BLaER1 (cell line): ENCODE measurements at regions not wholly inside any gene's neighbourhood (a gene's known extent, or its start where the extent isn't known, plus 50 kb on each side); places are given as distances from the start of the nearest gene placed in this dataset.

ENCODE experiments used
- H3K27ac ChIP-seq: shearing (Covaris generic); formaldehyde crosslinking; 2 replicates; pipeline ENCODE4 v1.8.1; 2022
- H3K27me3 ChIP-seq: shearing (Covaris generic); formaldehyde crosslinking; 2 replicates; pipeline ENCODE4 v1.8.1; 2022
- H3K36me3 ChIP-seq: shearing (Covaris generic); formaldehyde crosslinking; 2 replicates; pipeline ENCODE4 v1.8.1; 2022
- H3K4me1 ChIP-seq: shearing (Covaris generic); formaldehyde crosslinking; 2 replicates; pipeline ENCODE4 v1.8.1; 2022
- H3K4me2 ChIP-seq: shearing (Covaris generic); formaldehyde crosslinking; 2 replicates; pipeline ENCODE4 v1.8.1; 2022
- H3K4me3 ChIP-seq: shearing (Covaris generic); formaldehyde crosslinking; 2 replicates; pipeline ENCODE4 v1.8.1; 2022
- H3K9ac ChIP-seq: shearing (Covaris generic); formaldehyde crosslinking; 2 replicates; pipeline ENCODE4 v1.8.1; 2022
- H3K9me3 ChIP-seq: shearing (Covaris generic); formaldehyde crosslinking; 2 replicates; pipeline ENCODE4 v1.8.1; 2022
- H4K20me1 ChIP-seq: shearing (Covaris generic); formaldehyde crosslinking; 2 replicates; pipeline ENCODE4 v1.8.1; 2022
- Cebpa-rat ChIP-seq: shearing (Covaris generic); IDR thresholded peaks from 2 replicates; pipeline ENCODE4 v1.8.1; 2022

- no peak for TF ChIP-seq Cebpa-rat
- Histone ChIP-seq H3K36me3 (no peaks in the 10 kb centered on the region), H3K27ac (no peak overlapping the region), H3K4me2 (no peak overlapping the region), H3K4me3 (no peak overlapping the region), H4K20me1 (no peaks in the 10 kb centered on the region), H3K27me3 (no peaks in the 10 kb centered on the region), H3K9ac (no peak overlapping the region), H3K4me1 (no peaks in the 10 kb centered on the region), H3K9me3 (peaks cover 6% of the 10 kb centered on the region; the same call in 1 of the 2 replicates)
Measured at GRCh38 chr6:67201563-67201962, 1433.5 kb upstream of the ADGRB3 start.

- Histone ChIP-seq H3K9ac (no peak overlapping the region), H3K27ac (no peak overlapping the region), H3K4me1 (no peaks in the 10 kb centered on the region), H3K4me2 (no peak overlapping the region), H4K20me1 (no peaks in the 10 kb centered on the region), H3K4me3 (no peak overlapping the region), H3K27me3 (no peaks in the 10 kb centered on the region), H3K36me3 (no peaks in the 10 kb centered on the region), H3K9me3 (peaks cover 6% of the 10 kb centered on the region; the same call in 1 of the 2 replicates)
- no peak for TF ChIP-seq Cebpa-rat
Measured at GRCh38 chr6:67200626-67201403, 1434.3 kb upstream of the ADGRB3 start.

GRCh38 chr6:67199425-67199824, 1435.7 kb upstream of the ADGRB3 start:
- H3K4me3 ChIP-seq: no peak overlapping the region
- no peak overlapping the region for H3K27ac ChIP-seq
- no peak overlapping the region for H3K4me2 ChIP-seq
- peaks cover 6% of the 10 kb centered on the region; the same call in 1 of the 2 replicates for H3K9me3 ChIP-seq
- no peaks in the 10 kb centered on the region for H4K20me1 ChIP-seq
- no peaks in the 10 kb centered on the region for H3K27me3 ChIP-seq
- H3K36me3 ChIP-seq: no peaks in the 10 kb centered on the region
- H3K9ac ChIP-seq: no peak overlapping the region
- TF ChIP-seq Cebpa-rat: no peak
- H3K4me1 ChIP-seq: no peaks in the 10 kb centered on the region

- no peak overlapping the region for H3K4me2 ChIP-seq
- no peak for TF ChIP-seq Cebpa-rat
- H3K4me1 ChIP-seq: no peaks in the 10 kb centered on the region
- H3K9ac ChIP-seq: no peak overlapping the region
- H4K20me1 ChIP-seq: no peaks in the 10 kb centered on the region
- H3K27ac ChIP-seq: no peak overlapping the region
- peaks cover 5% of the 10 kb centered on the region; the same call in 1 of the 2 replicates for H3K9me3 ChIP-seq
- H3K4me3 ChIP-seq: no peak overlapping the region
- H3K36me3 ChIP-seq: no peaks in the 10 kb centered on the region
- H3K27me3 ChIP-seq: no peaks in the 10 kb centered on the region
Measured at GRCh38 chr6:67190733-67191132, 1444.3 kb upstream of the ADGRB3 start.

GRCh38 chr6:67184405-67184804, 1450.7 kb upstream of the ADGRB3 start:
- H3K36me3 ChIP-seq: no peaks in the 10 kb centered on the region
- H3K9ac ChIP-seq: no peak overlapping the region
- no peak overlapping the region for H3K4me3 ChIP-seq
- no peaks in the 10 kb centered on the region for H3K27me3 ChIP-seq
- no peaks in the 10 kb centered on the region for H4K20me1 ChIP-seq
- H3K27ac ChIP-seq: no peak overlapping the region
- H3K9me3 ChIP-seq: no peaks in the 10 kb centered on the region
- no peak for TF ChIP-seq Cebpa-rat
- H3K4me2 ChIP-seq: no peak overlapping the region
- no peaks in the 10 kb centered on the region for H3K4me1 ChIP-seq

- H4K20me1 ChIP-seq: no peaks in the 10 kb centered on the region
- H3K27me3 ChIP-seq: no peaks in the 10 kb centered on the region
- H3K4me3 ChIP-seq: no peak overlapping the region
- H3K27ac ChIP-seq: no peak overlapping the region
- no peak overlapping the region for H3K9ac ChIP-seq
- TF ChIP-seq Cebpa-rat: no peak
- no peak overlapping the region for H3K4me2 ChIP-seq
- H3K4me1 ChIP-seq: no peaks in the 10 kb centered on the region
- no peaks in the 10 kb centered on the region for H3K36me3 ChIP-seq
- no peaks in the 10 kb centered on the region for H3K9me3 ChIP-seq
Measured at GRCh38 chr6:67175101-67175500, 1460.0 kb upstream of the ADGRB3 start.

GRCh38 chr6:67165606-67166005, 1458.6 kb upstream of the EYS start:
- Histone ChIP-seq H3K4me3 (no peak overlapping the region), H3K27me3 (no peaks in the 10 kb centered on the region), H3K4me2 (no peak overlapping the region), H4K20me1 (no peaks in the 10 kb centered on the region), H3K9ac (no peak overlapping the region), H3K36me3 (no peaks in the 10 kb centered on the region), H3K9me3 (peaks cover 12% of the 10 kb centered on the region), H3K27ac (no peak overlapping the region), H3K4me1 (no peaks in the 10 kb centered on the region)
- TF ChIP-seq Cebpa-rat: no peak

- Histone ChIP-seq H3K9me3 (peaks cover 22% of the 10 kb centered on the region), H4K20me1 (no peaks in the 10 kb centered on the region), H3K27ac (no peak overlapping the region), H3K4me3 (no peak overlapping the region), H3K36me3 (no peaks in the 10 kb centered on the region), H3K4me2 (no peak overlapping the region), H3K9ac (no peak overlapping the region), H3K4me1 (no peaks in the 10 kb centered on the region), H3K27me3 (no peaks in the 10 kb centered on the region)
- TF ChIP-seq Cebpa-rat: no peak
Measured at GRCh38 chr6:67160820-67161219, 1453.8 kb upstream of the EYS start.

- Histone ChIP-seq H3K27ac (no peak overlapping the region), H3K4me3 (no peak overlapping the region), H3K36me3 (no peaks in the 10 kb centered on the region), H3K27me3 (no peaks in the 10 kb centered on the region), H3K9ac (no peak overlapping the region), H4K20me1 (no peaks in the 10 kb centered on the region), H3K4me2 (no peak overlapping the region), H3K4me1 (no peaks in the 10 kb centered on the region), H3K9me3 (no peaks in the 10 kb centered on the region)
- TF ChIP-seq Cebpa-rat: no peak
Measured at GRCh38 chr6:67141005-67141404, 1434.0 kb upstream of the EYS start.

- Histone ChIP-seq H3K27ac (no peak overlapping the region), H3K27me3 (no peaks in the 10 kb centered on the region), H3K4me1 (no peaks in the 10 kb centered on the region), H3K36me3 (no peaks in the 10 kb centered on the region), H3K9ac (no peak overlapping the region), H4K20me1 (no peaks in the 10 kb centered on the region), H3K9me3 (no peaks in the 10 kb centered on the region), H3K4me2 (no peak overlapping the region), H3K4me3 (no peak overlapping the region)
- no peak for TF ChIP-seq Cebpa-rat
Measured at GRCh38 chr6:67133973-67134372, 1426.9 kb upstream of the EYS start.
